DMS79 treated with DMSO at 0.1 percent for 48 hours (cell line): ENCODE measurements at regions not wholly inside any gene's neighbourhood (a gene's known extent, or its start where the extent isn't known, plus 50 kb on each side); places are given as distances from the start of the nearest gene placed in this dataset.
"Not testable (repeated sequence)": the region's sequence is repeated elsewhere in the genome, so short reads cannot be mapped to it uniquely, and the experiment has no call there.

Experiments
- DNase-seq: peaks from one replicate; lab custom pipeline; 2025; lab: John Stamatoyannopoulos, UW

GRCh38 chr16:87206646-87207451 lies 110.3 kb downstream of the C16orf95 start:
- no peak for DNase-seq

- no peak for DNase-seq
These were observed 109.7 kb downstream of the C16orf95 start for GRCh38 chr16:87207509-87207908.

GRCh38 chr16:87207965-87208364 lies 109.2 kb downstream of the C16orf95 start:
- DNase-seq = no peak

GRCh38 chr16:87208968-87209367 lies 108.2 kb downstream of the C16orf95 start:
- not testable (repeated sequence) for DNase-seq

GRCh38 chr16:87209808-87210512 lies 107.2 kb downstream of the C16orf95 start:
- DNase-seq = no peak

- no peak for DNase-seq
These were observed 106.3 kb downstream of the C16orf95 start for GRCh38 chr16:87210894-87211293.

- no peak for DNase-seq
These were observed 105.2 kb downstream of the C16orf95 start for GRCh38 chr16:87212026-87212425.

- no peak for DNase-seq
These were observed 103.7 kb downstream of the C16orf95 start for GRCh38 chr16:87213536-87213935.

GRCh38 chr16:87216148-87216840 lies 100.9 kb downstream of the C16orf95 start:
- no peak for DNase-seq

- DNase-seq = no peak
These were observed 100.3 kb downstream of the C16orf95 start for GRCh38 chr16:87216841-87217275.

GRCh38 chr16:87217802-87218201 lies 99.4 kb downstream of the C16orf95 start:
- not testable (repeated sequence) for DNase-seq

- no peak for DNase-seq
These were observed 98.7 kb downstream of the C16orf95 start for GRCh38 chr16:87218281-87219055.

- DNase-seq = no peak
These were observed 97.8 kb downstream of the C16orf95 start for GRCh38 chr16:87219287-87219909.

- DNase-seq = no peak
These were observed 95.6 kb downstream of the C16orf95 start for GRCh38 chr16:87221633-87222032.

GRCh38 chr16:87222335-87222734 lies 94.9 kb downstream of the C16orf95 start:
- DNase-seq = no peak

GRCh38 chr16:87223656-87224248 lies 93.4 kb downstream of the C16orf95 start:
- DNase-seq = no peak

GRCh38 chr16:87226926-87227295 lies 90.3 kb downstream of the C16orf95 start:
- DNase-seq = no peak

GRCh38 chr16:87227296-87227951 lies 89.8 kb downstream of the C16orf95 start:
- no peak for DNase-seq

- no peak for DNase-seq
These were observed 88.8 kb downstream of the C16orf95 start for GRCh38 chr16:87228363-87228762.
